GM21717 (cell line): ENCODE measurements at regions not wholly inside any gene's neighbourhood (a gene's known extent, or its start where the extent isn't known, plus 50 kb on each side); places are given as distances from the start of the nearest gene placed in this dataset.

Experiments used
- ATAC-seq: cut with Tn5 transposase; IDR thresholded peaks from one replicate; pipeline ENCODE4 v1.9.1; 2021; ENCODE audit warnings: mild to moderate bottlenecking, moderate library complexity; ENCODE audit not compliant: unreplicated experiment

DNA sequence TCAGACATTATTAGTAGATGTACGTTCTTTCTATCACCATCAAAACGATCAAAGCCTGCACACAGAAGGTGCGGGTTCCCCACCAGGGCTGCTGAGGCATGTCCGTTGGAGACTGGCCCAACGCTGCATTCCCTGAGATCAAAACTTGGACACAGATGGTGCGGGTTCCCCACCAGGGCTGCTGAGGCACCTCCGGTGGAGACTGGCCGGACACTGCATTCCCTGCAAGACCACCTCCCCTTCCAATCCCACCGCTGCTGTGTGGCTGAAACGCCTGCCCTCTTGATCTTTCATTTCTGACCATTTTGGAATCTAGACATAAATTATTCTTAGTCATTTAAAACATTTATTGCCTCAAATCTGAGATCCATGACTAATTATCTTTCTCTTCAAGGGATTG is 254.2 kb upstream of the SALL3 start:
- ATAC-seq, result no peak

DNA sequence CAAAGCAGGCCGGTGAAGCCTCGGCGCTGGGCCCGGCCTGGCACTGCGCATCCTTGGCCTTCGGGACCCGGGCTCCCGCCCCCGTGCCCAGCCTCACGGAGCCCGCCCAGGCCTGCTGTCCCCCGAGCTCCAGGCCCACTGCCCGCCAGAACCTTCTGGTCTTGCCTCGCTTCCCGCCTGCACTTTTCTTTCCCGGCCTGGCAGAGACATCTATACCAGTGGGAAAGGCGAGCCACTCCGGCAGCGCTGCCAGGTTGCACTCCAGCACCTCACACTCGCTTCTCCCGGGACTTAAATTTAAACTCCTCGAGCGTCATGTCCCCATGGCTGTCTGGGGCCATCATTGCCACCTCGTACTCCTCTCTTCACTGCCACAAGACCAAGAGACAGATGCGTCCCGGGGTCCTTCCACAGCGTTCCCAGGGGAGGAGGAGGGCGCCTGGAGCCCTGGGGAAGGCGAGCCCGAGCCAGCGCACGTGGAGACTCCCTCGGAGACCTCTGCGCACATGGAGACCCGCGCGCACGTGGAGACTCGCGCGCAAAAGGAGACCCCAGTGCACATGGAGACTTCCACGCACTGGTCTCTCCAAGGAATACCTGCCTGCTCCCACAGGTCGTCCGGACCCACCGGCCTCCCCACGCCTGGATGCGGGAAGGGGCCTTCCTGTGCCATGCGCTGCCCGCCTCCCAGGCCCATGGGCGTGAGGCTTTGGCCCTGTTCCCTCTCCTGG is 253.1 kb upstream of the SALL3 start:
- no peak for ATAC-seq

DNA sequence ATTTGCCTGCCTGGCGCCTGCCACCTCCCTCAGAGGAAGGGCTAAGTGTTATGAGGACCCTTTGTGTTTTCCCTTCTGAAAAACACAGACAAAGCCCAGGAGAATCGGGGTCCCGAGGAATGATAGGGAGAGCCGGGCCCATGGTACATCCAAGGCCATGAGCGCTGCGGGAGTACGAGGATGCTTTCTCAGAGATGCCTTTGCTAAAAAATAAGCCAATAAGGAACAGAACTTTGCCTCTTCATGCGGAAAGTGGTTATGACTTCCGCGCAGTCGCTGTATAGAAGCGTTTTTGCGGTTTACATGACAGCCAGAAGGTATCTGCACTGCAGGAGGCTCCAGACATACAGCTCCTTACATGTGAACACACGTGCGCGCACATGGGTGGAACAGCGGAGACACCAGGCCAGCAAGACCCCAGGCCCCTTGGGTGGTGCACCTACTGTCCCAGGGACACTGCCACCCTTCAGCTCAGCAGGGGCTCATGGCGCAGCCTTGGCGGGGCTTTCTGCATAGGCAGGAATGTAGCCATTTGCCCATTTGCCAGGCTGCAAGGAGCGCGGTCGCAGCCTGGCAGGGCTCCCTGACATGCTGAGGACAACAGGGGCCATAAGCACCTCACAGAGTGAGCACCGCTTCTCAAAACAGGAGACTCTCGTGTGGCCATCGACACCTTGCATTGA is 252.4 kb upstream of the SALL3 start:
- ATAC-seq, result no peak

DNA sequence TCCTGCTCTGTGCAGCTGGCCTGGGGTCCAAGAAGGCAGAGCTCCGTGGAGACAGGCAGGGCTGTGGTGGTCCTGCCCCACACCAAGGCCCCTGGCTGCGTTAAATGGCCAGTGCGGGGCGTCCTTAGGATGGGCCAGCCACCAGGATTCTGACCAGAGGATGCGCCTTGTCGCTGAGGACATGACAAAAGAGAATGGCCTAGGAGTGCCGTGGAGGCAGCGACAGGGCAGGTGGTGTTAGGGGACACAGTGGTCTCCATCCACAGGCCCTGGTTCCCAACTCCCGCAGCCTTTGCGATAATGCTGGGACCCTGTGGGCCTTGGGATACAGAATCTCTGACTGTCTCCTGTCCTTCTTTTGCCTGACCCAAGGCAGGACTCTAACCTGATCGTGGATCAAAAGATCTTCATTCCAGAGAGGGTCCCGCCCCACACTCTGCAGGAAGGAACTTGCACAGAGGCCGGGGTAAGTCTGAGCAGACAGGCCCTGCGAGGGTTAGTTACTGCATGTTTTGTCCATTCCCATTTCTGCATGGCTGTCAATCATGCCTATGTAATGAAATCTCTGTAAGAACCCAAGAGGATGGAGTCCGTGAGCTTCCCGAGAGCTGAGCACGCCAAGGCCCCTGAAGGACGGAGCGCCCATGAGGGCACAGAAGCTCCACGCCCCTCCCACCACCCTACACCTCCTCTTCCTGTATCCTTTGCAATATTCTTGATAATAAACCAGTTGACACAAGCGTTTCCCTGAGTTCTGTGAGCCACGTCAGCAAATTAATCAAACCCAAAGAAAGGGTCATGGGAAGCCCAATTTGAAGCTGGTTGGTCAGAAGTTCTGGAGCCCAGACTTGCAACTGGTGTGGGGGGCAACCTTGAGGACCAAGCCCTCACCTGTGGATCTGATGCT is 251.5 kb upstream of the SALL3 start:
- ATAC-seq, result no peak

DNA sequence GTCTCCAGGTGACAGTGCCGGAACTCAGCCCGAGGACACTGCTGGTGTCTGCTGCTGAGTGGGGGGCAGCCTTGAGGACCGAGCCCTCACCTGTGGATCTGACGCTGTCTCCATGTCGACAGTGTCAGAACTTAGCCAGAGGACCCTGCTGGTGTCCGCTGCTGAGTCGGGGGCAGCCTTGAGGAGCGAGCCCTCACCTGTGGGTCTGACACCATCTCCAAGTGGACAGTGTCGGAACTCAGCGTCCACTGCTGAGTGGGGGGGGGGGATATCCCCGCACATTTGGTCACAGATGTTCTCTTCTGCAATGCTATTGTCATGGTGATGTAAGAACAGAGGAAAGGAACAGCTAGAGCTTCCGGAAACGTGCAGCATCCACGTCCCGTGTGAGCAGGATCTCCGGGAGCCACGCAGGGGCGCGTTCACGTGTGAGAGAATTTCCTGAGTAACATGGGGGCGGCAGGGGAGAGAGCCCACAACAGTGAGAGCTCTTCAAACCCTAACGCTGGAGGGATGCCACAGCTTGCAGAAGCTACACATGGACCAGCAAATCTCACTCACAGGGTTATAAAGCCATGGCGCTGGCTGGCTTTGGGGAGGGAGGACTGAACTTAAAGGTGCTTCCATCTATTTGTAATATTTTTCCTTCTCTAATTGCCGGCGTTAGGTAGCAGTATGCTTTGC is 250.7 kb upstream of the SALL3 start:
- ATAC-seq, result no peak

DNA sequence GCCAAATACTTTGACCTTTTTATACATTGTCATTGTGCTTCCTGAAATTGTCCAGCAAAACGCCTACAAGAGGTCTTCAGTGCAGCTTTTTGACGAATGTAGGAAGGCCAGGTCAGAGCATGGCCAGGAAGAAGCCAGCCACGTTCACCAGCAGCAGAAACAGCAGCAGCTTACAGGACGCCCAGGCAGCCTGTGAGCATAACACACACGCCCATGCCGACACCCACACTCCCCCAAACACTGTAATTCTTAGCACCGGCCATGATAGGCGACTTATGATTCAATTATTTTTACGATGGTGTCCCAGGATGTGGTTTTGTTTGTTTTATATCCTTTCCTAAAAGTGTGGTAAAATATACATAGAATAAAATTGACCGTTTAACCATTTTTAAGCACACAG is 249.1 kb upstream of the SALL3 start:
- ATAC-seq, result no peak

DNA sequence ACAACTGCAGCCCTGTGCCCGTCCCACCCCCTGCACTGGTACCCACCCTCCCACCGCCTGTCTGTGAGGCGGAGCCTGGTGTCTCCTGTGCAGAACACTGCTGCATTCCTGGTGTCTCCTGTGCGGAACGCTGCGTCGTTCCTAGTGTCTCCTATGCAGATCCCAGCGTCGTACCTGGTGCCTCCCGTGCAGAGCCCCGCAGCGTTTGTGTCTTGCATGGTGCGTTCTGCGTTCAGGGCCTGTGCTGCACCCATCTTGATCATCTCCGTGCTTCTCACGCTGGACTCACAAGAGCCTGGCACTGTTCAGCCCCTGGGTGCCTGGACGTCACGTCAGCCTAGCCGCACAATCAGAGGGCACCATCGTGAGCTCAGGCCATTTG is 248.6 kb upstream of the SALL3 start:
- no peak for ATAC-seq

DNA sequence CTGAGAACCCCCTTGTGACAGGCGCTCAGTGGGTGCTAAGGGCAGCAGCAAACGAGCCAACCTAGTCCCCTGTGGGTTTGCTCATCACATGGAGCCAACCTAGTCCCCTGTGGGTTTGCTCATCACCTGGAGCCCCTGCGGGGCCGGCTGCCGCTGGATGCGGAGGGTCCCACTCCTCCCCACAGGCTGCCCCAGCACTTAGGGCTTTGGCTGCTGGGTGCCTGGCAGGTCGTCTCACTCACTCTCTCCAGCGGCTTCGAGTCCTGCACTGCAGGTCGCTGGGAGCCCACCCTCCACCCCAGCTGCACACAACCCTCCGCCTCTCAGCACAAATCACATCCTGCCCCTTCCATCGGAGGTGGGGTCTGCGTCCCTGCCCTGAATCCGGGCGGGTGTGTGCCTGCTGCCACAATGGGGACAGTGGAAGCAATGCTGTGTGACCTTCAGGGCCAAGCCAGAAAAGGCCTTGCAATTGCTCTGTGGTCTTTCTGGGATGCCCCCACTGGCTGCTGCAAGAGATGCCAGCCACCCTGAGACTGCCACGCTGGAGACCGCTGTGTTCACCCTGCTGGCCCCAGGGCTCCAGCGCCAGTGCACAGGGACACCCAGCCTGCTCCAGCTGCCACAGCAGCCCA is 248.1 kb upstream of the SALL3 start:
- ATAC-seq, result no peak

DNA sequence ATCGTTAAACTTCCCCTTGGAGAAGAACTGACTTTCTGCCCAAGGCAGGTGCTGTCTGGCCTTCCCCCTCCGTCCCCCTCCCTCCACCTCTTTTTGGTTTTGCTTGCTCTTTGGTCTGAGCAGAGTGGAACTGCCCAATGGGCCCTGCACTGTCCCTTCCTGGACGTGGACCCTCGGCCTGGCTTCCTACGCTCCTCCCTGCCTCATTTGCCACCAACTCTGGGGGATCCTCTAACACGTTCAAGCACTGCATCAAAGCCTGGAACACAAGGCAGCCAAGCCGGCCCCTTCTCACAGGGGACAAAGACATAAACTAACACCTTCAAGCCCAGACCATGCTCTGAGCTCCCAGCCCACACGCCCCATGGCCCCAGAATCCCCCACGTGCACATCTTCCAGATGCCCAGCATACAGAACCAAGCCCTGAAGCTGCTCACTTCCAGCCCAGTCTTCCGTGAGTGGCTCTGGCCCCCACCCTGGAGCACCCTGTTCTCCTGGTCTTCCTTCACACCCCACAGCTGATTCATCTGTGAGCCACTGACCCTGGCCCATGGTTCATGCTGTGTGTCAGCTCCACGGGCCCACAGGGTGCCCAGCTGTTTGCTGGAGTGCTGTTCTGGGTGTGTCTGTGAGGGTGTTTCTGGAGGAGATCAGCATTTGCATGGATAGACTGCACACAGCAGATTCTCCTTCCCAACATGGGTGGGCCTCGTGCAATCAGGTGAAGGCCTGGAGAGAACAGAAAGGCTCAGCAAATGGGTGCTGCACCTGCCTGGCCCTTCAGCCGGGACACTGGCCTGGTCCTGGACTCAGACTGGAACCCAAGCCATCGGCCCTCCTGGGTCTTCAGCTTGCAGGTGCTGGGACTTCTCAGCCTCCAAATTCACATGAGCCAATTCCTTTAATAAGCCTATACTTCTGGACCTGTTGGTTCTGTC is 247.1 kb upstream of the SALL3 start:
- ATAC-seq, result no peak

DNA sequence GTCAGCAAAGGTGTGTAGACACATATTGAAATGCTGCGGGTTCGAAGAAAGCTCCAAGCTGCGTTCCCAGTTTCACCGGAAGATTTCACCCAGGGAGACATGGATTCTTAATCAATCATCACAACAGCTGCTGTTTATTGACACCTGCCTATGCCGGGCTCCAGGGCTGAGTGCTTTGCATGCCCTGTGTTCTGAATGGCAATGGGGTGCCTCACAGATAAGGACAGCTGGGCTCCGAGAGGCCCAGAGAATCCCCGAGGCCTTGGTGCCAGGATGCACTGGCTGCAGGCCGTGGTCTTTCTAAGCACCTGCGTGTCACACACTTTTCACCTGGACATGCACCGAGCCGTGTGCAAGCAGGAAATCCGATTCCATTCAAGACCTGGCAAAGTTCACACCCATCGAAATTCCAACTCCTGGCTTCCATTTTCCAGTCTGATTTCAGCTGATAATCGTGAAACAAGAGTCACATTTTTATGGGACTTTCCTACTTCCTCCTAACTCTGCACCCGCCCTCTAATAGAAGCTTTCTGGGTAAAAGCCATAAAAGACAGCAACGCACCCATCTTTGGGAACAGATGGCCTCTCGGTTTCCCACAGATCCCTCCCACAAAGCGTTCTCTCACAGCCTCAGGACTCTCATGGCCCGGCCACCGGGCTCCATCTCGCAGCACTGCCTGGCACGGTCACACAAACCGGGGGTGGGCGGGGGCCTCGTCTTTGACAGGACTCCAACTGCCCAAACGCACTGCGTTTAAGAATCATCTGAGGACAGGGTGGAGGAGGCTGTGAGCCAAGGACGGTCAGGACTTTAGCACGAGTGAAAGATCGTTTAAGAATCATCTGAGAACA is 245.6 kb upstream of the SALL3 start:
- no peak for ATAC-seq

DNA sequence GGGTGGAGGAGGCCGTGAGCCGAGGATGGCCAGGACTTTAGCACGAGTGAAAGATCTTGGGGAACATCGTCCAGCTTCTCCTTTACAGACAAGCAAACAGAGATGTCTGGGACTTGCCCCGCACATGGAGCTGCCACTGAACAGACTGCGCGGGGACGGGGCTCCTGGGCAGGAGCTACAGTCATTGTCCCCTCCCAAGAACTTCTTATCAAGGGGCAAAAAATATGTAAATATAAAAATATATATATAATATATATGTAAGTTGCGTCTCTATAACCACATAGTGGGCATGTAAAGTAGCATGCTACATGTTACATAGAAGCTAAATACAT is 245.0 kb upstream of the SALL3 start:
- no peak for ATAC-seq

DNA sequence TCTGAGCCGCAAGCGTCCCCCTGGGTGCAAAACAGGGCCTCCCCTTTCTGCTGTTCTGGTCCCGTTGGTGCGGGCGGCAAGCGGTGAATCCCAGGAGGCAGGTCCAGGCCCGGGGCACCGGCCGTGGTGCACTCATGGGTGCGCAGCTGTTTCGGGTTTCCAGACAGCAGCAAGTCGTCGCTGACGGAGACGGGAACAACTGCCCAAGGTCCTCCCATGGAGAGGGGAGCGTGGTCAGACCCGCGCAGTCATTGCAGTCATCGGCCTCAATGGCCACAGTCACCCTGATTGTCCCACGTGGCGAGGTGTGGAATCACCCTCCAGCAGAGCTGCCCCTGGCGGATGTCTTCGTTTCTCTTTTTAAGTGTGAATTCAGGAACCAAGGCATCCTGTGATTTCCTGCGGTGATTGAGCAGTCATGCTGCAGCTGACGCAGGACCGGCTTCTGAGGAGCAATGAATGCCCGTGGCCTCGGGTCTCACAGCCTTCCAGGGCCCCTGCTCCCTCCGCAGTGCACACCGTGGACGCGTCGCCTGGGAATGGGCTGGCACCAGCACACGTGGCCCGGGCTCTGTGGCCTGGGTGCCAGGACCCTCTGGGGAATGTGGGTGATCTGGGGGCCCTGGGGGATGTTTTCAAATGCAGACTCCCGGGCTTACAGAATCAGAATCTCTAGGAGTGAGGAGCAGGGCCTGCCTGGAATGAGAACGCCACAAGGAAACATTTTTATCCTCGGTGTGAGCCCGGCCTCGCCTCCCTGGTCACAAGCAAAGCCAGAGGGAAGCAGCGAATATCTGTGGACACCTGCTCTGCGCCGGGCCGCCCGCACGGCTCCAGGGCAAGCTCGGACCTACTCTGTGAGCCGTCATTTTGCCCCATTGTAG is 244.2 kb upstream of the SALL3 start:
- ATAC-seq, result no peak

DNA sequence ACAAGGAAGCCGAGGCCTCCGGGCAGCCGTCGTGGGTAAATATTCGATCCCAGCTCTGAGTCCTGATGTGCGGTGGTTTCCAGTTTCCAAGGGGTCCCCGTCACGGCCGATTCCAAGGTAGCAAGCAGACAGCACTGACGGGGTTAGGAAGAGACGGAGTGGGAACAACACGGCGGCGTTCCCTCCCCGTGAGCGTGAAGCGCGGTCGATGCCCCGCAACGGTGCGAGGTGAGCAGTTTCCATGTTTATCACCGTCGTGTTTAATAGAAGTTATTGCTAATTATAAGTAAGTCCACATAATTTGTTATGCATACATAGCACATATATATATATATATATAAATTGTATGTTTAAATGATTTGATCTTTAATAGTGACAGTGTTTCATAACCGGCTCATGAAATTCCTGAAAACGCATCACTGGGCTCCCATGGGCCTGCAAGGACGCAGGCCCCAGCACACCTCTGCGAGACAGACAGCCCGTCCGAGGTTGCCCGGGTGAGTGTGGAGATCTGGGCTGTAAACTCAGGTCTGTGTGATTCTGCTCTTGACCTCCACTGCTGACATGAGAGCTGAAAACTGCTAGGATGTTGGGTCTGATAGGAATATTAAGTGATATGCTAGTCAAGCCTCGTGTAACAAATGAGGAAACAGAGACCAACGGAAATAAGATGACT is 243.5 kb upstream of the SALL3 start:
- ATAC-seq, result no peak

DNA sequence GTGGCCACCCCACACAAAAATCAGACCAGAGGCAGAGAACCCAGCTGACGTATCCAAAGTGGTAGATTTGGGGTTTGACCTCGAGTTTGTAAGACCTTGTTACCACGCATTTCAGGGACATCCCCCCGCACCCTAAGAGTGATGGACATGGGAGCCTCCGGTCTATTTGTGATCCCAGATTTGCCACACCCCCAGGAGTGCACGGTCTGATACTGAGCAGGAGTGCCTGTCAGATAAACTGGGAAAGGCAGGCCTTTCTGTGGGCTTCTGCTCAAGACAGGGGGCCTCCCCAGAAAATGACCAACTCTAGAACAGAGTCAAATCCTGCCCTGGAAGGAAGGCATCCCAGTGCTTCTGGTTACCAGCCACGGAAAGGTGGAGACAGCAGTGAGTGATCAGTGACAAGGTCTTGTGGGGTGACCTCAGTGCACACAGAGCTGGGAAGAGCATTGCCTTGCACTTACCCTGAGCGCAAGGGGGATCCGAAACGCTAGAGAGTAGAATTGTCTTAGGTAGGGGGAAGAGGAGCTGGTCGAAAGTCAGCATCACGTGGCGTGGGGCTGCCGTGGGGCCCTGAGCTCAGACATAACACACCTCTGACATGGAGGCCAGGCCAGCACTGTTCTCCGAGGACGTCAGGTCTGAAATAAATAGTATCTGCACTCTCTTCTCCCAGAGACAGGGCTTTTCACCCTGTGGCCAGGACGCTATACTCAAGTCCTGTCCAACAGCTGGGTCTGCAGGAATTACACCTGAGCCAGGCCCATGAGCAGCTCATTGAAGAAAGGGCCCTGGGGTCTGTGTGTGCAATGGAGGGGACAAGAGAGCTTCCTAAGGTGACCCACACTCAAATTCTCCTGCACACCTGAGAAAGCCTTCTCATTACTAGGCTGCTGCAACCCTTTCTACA is 242.4 kb upstream of the SALL3 start:
- no peak for ATAC-seq

DNA sequence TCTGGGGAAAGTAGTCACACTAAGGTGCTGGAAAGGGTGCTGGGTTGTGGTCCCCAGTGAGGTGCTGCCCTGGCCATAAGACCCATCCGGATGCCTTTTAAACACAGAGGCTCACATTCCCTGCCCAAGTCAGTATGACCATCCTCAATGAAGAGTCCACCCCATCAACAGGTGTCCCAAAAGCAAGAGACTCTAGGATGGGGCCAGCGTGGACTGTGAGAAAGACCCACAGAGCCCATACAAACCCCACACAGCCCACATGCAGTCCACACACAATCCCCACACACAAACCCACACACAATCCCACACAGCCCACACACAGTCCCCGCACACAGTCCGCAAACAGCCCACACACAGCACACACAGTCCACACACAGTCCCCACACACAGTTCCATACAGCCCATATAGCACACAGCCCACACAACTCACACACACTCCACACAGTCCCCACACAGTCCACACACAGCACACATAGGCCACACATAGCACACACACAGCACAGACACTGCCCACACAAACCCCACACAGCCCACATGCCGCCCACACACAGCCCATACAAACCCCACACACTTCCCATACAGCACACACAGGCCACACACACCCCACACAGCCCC is 241.4 kb upstream of the SALL3 start:
- ATAC-seq, result no peak

DNA sequence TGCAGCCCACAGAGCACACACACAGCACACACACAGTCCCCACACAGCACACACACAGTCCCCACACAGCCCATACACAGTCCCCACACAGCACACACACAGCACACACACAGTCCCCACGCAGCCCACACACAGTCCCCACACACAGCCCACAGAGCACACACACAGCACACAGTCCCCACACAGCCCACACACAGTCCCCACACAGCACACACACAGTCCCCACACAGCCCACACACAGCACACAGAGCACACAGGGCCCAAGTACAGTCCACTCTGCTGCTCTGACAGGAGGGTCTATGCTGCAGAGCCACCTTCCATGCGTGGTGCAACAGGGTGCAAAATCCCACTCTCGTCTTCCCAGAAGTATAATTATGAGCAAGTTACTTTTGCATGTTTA is 240.5 kb upstream of the SALL3 start:
- ATAC-seq, result no peak
